A673 (cell line): ENCODE measurements at regions not wholly inside any gene's neighbourhood (a gene's known extent, or its start where the extent isn't known, plus 50 kb on each side); places are given as distances from the start of the nearest gene placed in this dataset.

ENCODE experiments used
- CTCF ChIP-seq: fragments of 300-800, 200-600 bp; sonication (generic); conservative IDR thresholded peaks from 2 replicates; pipeline ENCODE4 v1.5.1; 2017; ENCODE audit warnings: low read depth, mild to moderate bottlenecking, antibody characterized with exemption, low read length, moderate library complexity, mixed read lengths
- EZH2 ChIP-seq: fragments of 200-600 bp; sonication (generic); IDR thresholded peaks from 2 replicates; pipeline ENCODE4 v1.6.1; 2017; ENCODE audit warnings: borderline replicate concordance, low read depth, mild to moderate bottlenecking, mixed read lengths, antibody characterized with exemption, low read length; ENCODE audit not compliant: poor library complexity, severe bottlenecking

- TF ChIP-seq CTCF = no peak
- no peak for TF ChIP-seq EZH2
Observed at GRCh38 chr9:8158574-8158973, 359.0 kb upstream of the DMAC1 start.
